GM06990 (cell line): ENCODE measurements at regions not wholly inside any gene's neighbourhood (a gene's known extent, or its start where the extent isn't known, plus 50 kb on each side); places are given as distances from the start of the nearest gene placed in this dataset.
A peak's percentile ranks its signal among the peaks of the same experiment; 100 is the strongest.

ENCODE experiments used
- DNase-seq: peaks from one replicate; pipeline ENCODE4 v3.0.0-alpha.2; 2011; ENCODE audit not compliant: insufficient read length; ENCODE audit errors: extremely low read depth
- H3K27me3 ChIP-seq: replicated peaks from 2 replicates; pipeline ENCODE4 v1.6.0; 2011; ENCODE audit warnings: low read length; ENCODE audit not compliant: control insufficient read depth, insufficient read depth
- H3K36me3 ChIP-seq: 2 replicates; pipeline ENCODE4 v1.5.1; 2011; ENCODE audit warnings: low read length; ENCODE audit not compliant: control insufficient read depth, insufficient read depth
- H3K4me3 ChIP-seq: replicated peaks from 2 replicates; pipeline ENCODE4 v1.5.1; 2011; ENCODE audit warnings: low read depth, mild to moderate bottlenecking, control low read depth, low read length
- CTCF ChIP-seq: IDR thresholded peaks from 2 replicates; pipeline ENCODE4 v1.5.1; 2011; ENCODE audit warnings: low read length, control low read depth, mild to moderate bottlenecking, inconsistent platforms; ENCODE audit not compliant: insufficient read depth, poor library complexity, severe bottlenecking

- no peak for TF ChIP-seq CTCF
- H3K36me3 ChIP-seq, result no peaks in the 10 kb centered on the region
- H3K4me3 ChIP-seq, result no peak overlapping the region
- DNase-seq, result no peak
- H3K27me3 ChIP-seq, result no peaks in the 10 kb centered on the region
Measured at GRCh38 chr21:25220169-25220568, 387.1 kb downstream of the MRPL39 start.

GRCh38 chr21:25215698-25216384 is 391.4 kb downstream of the MRPL39 start:
- peak; percentile 57 for DNase-seq
- TF ChIP-seq CTCF, result no peak
- Histone ChIP-seq H3K27me3 (no peaks in the 10 kb centered on the region), H3K36me3 (no peaks in the 10 kb centered on the region), H3K4me3 (no peak overlapping the region)

GRCh38 chr21:25214676-25215075 is 392.6 kb downstream of the MRPL39 start:
- H3K36me3 ChIP-seq, result no peaks in the 10 kb centered on the region
- H3K4me3 ChIP-seq, result no peak overlapping the region
- no peak for DNase-seq
- no peaks in the 10 kb centered on the region for H3K27me3 ChIP-seq
- no peak for TF ChIP-seq CTCF

- Histone ChIP-seq H3K36me3 (no peaks in the 10 kb centered on the region), H3K4me3 (no peak overlapping the region), H3K27me3 (no peaks in the 10 kb centered on the region)
- no peak for DNase-seq
- no peak for TF ChIP-seq CTCF
Measured at GRCh38 chr21:25199944-25200343, 407.3 kb downstream of the MRPL39 start.

GRCh38 chr21:25191141-25191540 is 416.1 kb downstream of the MRPL39 start:
- H3K36me3 ChIP-seq, result no peaks in the 10 kb centered on the region
- no peak overlapping the region for H3K4me3 ChIP-seq
- TF ChIP-seq CTCF, result no peak
- H3K27me3 ChIP-seq, result no peaks in the 10 kb centered on the region
- peak; percentile 67 for DNase-seq

GRCh38 chr21:25189497-25189896 is 417.8 kb downstream of the MRPL39 start:
- no peak for TF ChIP-seq CTCF
- Histone ChIP-seq H3K36me3 (no peaks in the 10 kb centered on the region), H3K27me3 (no peaks in the 10 kb centered on the region)

More at GRCh38 chr21:25189497-25189896, 417.8 kb downstream of the MRPL39 start:
- no peak overlapping the region for H3K4me3 ChIP-seq
- DNase-seq, result no peak
